ENCODE measurements at regions not wholly inside any gene's neighbourhood (a gene's known extent, or its start where the extent isn't known, plus 50 kb on each side); places are given as distances from the start of the nearest gene placed in this dataset.

DNA sequence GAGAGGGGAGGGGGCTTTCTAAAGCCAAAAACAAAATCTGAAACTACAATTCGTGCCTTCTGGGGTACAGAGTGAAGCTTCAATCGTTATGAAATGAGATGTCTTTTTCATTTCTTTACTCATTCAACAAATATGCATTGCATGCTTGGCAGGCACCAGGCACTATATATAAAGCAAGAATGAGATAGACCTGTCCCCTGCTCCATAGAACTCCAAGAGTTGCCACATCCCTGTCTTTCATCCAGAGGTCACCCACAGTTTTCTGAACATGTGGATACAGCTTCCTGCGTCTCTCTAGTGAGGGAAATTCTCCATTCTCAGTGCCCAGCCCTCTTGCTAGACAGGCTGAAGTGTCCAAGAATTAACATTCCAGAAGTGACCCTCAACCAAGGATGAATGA is 343.2 kb upstream of the MAF start:
- TF ChIP-seq, protein P1, sequence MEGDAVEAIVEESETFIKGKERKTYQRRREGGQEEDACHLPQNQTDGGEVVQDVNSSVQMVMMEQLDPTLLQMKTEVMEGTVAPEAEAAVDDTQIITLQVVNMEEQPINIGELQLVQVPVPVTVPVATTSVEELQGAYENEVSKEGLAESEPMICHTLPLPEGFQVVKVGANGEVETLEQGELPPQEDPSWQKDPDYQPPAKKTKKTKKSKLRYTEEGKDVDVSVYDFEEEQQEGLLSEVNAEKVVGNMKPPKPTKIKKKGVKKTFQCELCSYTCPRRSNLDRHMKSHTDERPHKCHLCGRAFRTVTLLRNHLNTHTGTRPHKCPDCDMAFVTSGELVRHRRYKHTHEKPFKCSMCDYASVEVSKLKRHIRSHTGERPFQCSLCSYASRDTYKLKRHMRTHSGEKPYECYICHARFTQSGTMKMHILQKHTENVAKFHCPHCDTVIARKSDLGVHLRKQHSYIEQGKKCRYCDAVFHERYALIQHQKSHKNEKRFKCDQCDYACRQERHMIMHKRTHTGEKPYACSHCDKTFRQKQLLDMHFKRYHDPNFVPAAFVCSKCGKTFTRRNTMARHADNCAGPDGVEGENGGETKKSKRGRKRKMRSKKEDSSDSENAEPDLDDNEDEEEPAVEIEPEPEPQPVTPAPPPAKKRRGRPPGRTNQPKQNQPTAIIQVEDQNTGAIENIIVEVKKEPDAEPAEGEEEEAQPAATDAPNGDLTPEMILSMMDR (conservative IDR thresholded peaks at IDR 0.05; ENCODE audit: low read length): no peak
- no peak for TF ChIP-seq EZH2phosphoT487 (IDR thresholded peaks at IDR 0.05; ENCODE audit: borderline replicate concordance)
